PFSK-1 (cell line): ENCODE measurements at regions not wholly inside any gene's neighbourhood (a gene's known extent, or its start where the extent isn't known, plus 50 kb on each side); places are given as distances from the start of the nearest gene placed in this dataset.

Experiments
- FOXP2 ChIP-seq: optimal IDR thresholded peaks from 2 replicates; pipeline ENCODE3; 2011; ENCODE audit warnings: borderline replicate concordance, control low read depth, inconsistent platforms; ENCODE audit not compliant: insufficient read depth; ENCODE audit errors: extremely low read length, extremely low read depth
- POLR2AphosphoS5 ChIP-seq: IDR thresholded peaks from 2 replicates; pipeline ENCODE4 v1.6.1; 2012; ENCODE audit warnings: low read depth, mild to moderate bottlenecking, control low read depth, low read length, moderate library complexity
- SIN3A ChIP-seq: IDR thresholded peaks from 2 replicates; pipeline ENCODE4 v1.6.1; 2012; ENCODE audit warnings: mild to moderate bottlenecking, low read length, moderate library complexity, borderline replicate concordance; ENCODE audit not compliant: insufficient read depth
- TAF1 ChIP-seq: IDR thresholded peaks from 2 replicates; pipeline ENCODE4 v1.6.1; 2012; ENCODE audit warnings: low read length, control low read depth, borderline replicate concordance; ENCODE audit not compliant: insufficient read depth
- TF ChIP-seq, protein P1 (sequence below), 2 experiments: IDR thresholded peaks; 2 replicates each; pipeline versions ENCODE4 v1.6.1 to v1.8.0; 2011 to 2012; ENCODE audit warnings: low read depth in 2 of 2, low read length in 2 of 2, control low read depth in 1 of 2, inconsistent platforms in 1 of 2, mild to moderate bottlenecking in 1 of 2, moderate library complexity in 1 of 2; ENCODE audit not compliant: insufficient read depth in 1 of 2

- TF ChIP-seq POLR2AphosphoS5: no peak
- TF ChIP-seq TAF1: no peak
- TF ChIP-seq SIN3A: no peak
- TF ChIP-seq, protein P1, sequence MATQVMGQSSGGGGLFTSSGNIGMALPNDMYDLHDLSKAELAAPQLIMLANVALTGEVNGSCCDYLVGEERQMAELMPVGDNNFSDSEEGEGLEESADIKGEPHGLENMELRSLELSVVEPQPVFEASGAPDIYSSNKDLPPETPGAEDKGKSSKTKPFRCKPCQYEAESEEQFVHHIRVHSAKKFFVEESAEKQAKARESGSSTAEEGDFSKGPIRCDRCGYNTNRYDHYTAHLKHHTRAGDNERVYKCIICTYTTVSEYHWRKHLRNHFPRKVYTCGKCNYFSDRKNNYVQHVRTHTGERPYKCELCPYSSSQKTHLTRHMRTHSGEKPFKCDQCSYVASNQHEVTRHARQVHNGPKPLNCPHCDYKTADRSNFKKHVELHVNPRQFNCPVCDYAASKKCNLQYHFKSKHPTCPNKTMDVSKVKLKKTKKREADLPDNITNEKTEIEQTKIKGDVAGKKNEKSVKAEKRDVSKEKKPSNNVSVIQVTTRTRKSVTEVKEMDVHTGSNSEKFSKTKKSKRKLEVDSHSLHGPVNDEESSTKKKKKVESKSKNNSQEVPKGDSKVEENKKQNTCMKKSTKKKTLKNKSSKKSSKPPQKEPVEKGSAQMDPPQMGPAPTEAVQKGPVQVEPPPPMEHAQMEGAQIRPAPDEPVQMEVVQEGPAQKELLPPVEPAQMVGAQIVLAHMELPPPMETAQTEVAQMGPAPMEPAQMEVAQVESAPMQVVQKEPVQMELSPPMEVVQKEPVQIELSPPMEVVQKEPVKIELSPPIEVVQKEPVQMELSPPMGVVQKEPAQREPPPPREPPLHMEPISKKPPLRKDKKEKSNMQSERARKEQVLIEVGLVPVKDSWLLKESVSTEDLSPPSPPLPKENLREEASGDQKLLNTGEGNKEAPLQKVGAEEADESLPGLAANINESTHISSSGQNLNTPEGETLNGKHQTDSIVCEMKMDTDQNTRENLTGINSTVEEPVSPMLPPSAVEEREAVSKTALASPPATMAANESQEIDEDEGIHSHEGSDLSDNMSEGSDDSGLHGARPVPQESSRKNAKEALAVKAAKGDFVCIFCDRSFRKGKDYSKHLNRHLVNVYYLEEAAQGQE (IDR thresholded peaks at IDR 0.05; ENCODE audit: insufficient read depth in 1 of 2, low read depth in 2 of 2, low read length in 2 of 2): no peak
- TF ChIP-seq FOXP2: no peak
These were observed 523.8 kb upstream of the CELF2 start for GRCh38 chr10:10493833-10494232.
